ENCODE measurements at regions not wholly inside any gene's neighbourhood (a gene's known extent, or its start where the extent isn't known, plus 50 kb on each side); places are given as distances from the start of the nearest gene placed in this dataset.

DNA sequence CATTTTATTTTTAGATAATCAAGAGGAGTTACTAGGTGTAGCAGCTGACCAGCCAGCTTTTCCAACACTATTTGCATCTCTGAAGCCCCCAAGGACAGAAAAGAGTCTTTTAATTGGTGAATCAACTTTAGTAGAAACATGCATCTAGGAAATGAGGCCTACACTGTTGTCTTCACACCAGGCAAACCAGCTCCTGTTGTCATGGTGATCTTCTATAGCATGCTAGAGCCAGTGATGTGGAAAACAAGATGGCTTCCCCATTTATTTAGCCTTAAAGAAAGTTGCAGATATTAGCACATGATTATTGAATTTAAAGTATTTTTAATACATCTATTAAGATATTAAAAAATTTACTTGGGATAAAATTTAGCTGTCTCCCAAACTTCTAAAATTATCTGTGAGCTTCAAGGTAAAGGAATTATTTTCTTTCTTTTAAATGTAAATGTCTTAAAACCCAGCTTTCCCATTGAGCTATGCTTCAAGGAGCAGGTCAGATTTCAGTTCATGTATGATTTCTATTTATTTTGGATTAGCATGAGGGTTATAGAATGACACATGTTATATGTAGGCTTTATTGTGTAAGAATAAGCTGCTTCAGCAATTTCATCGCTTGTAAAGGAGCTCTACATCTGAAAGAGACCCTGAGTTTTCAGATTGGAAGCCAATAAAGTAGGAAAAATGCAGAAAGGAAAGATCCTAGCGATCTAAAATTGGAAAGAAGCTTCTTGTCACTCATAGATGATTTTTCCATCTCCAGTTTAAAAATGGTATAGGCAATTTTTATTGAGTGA lies 564.9 kb upstream of the CITED2 start:
- H3K4me3 ChIP-seq, result no peak overlapping the region
- DNase-seq (ENCODE audit: low spot score), result no peak
- H3K27ac ChIP-seq, result no peak overlapping the region
- intact Hi-C loops (cut with DNase I), result no loop called here
- H3K9me3 ChIP-seq, result no peaks in the 10 kb centered on the region
- H3K27me3 ChIP-seq (replicated peaks; ENCODE audit: insufficient read depth), result no peaks in the 10 kb centered on the region
- no peaks in the 10 kb centered on the region for H3K36me3 ChIP-seq
- H3K4me1 ChIP-seq (replicated peaks), result no peaks in the 10 kb centered on the region
- 80% methylated on average over 2 of the region's 2 CpGs for WGBS
- TF ChIP-seq CTCF (IDR thresholded peaks at IDR 0.05) (no peak), POLR2A (IDR thresholded peaks at IDR 0.05) (no peak), POLR2AphosphoS5 (IDR thresholded peaks at IDR 0.05) (no peak)

DNA sequence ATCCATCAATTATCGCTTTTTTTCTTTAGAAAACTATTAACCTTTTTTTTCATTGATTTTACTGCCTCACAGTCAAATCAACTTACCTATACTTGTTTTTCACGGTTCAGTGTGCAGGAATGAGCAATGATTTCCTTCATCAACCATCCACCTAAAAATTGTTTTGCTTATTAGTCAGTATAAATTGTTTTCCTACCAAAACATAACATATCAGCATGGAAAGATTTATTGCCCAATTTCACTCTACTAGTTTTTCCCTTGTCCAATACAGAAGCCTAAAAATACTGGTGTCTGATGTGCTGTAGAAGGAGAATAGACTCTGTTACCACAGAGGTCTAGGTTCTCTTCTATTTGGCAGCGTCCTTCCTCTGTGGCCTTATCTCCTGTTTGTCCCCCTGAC lies 558.2 kb upstream of the CITED2 start:
- Histone ChIP-seq H3K4me3 (no peak overlapping the region), H3K27ac (no peak overlapping the region), H3K4me1 (replicated peaks) (no peaks in the 10 kb centered on the region), H3K9me3 (no peaks in the 10 kb centered on the region), H3K27me3 (replicated peaks; ENCODE audit: insufficient read depth) (no peaks in the 10 kb centered on the region), H3K36me3 (no peaks in the 10 kb centered on the region)
- no peak for TF ChIP-seq POLR2AphosphoS5 (IDR thresholded peaks at IDR 0.05)
- no peak for TF ChIP-seq POLR2A (IDR thresholded peaks at IDR 0.05)
- TF ChIP-seq CTCF (IDR thresholded peaks at IDR 0.05), result no peak
- intact Hi-C loops (cut with DNase I), result no loop called here
- DNase-seq (ENCODE audit: low spot score), result no peak
- 87% methylated on average over 3 of the region's 3 CpGs for whole genome bisulfite sequencing

DNA sequence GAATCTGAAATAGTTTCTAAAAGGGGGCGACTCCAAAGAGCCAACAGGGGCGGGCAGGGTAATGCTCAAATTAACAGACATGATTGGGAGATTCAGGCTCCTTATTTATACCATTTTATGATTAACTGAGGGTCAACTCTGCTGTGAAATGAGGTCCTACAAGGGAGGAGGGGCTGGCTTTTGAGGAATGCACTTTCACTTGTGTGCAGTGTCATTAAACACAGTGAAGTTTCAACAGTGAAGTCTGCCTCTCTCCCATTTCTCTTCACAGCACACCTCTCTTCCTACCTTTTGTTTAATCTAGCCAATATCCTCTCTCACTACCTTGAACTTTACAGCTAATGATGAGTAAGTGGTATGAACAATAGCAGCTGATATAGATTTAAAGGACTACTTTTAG lies 557.3 kb upstream of the CITED2 start:
- intact Hi-C loops (cut with DNase I), result no loop called here
- H3K36me3 ChIP-seq, result no peaks in the 10 kb centered on the region
- no peak for DNase-seq (ENCODE audit: low spot score)
- H3K4me1 ChIP-seq (replicated peaks), result no peaks in the 10 kb centered on the region
- H3K27ac ChIP-seq, result no peak overlapping the region
- 89% methylated on average over 2 of the region's 2 CpGs for WGBS
- TF ChIP-seq CTCF (IDR thresholded peaks at IDR 0.05), result no peak
- no peak for TF ChIP-seq POLR2A (IDR thresholded peaks at IDR 0.05)
- no peak for TF ChIP-seq POLR2AphosphoS5 (IDR thresholded peaks at IDR 0.05)
- no peaks in the 10 kb centered on the region for H3K27me3 ChIP-seq (replicated peaks; ENCODE audit: insufficient read depth)
- H3K9me3 ChIP-seq, result no peaks in the 10 kb centered on the region
- no peak overlapping the region for H3K4me3 ChIP-seq

DNA sequence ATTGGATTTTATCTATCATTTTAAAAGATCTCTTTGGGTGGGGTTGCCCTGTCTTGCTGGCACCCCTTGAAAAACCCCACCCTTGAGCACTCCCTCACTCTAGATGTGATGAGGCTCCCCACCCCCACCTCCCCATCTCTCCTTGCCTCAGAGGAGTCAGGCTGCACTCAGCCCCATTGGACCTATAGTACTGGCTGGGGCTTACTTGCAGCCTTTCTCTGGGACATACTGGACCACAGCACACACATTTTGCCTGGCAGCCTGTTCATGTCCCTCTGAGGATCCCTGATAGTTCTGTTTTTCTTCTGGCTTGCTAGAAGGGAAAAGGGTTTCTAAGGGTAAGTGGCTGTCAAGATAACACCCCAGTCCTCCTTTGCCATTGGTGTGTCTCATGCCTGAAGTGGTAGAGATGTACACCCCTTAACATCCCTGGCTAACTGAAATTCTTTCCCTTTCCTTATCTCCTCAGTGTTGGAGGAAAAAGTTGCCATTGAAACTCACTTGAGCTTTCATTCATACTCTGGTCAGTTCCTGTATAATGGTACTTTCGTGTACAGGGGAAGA lies 553.4 kb upstream of the CITED2 start:
- intact Hi-C loops (cut with DNase I), result no loop called here
- DNase-seq (ENCODE audit: low spot score), result no peak
- no peak overlapping the region for H3K4me3 ChIP-seq
- no peak overlapping the region for H3K27ac ChIP-seq
- no peak for TF ChIP-seq POLR2AphosphoS5 (IDR thresholded peaks at IDR 0.05)
- no peak for TF ChIP-seq CTCF (IDR thresholded peaks at IDR 0.05)
- no peak for TF ChIP-seq POLR2A (IDR thresholded peaks at IDR 0.05)
- H3K36me3 ChIP-seq, result no peaks in the 10 kb centered on the region
- no peaks in the 10 kb centered on the region for H3K27me3 ChIP-seq (replicated peaks; ENCODE audit: insufficient read depth)
- no peaks in the 10 kb centered on the region for H3K9me3 ChIP-seq
- no peaks in the 10 kb centered on the region for H3K4me1 ChIP-seq (replicated peaks)
- 90% methylated on average over 1 of the region's 1 CpG for WGBS

- DNase-seq (ENCODE audit: low spot score), result no peak
Measured at GRCh38 chr6:139927236-139927635, 552.8 kb upstream of the CITED2 start.

More at GRCh38 chr6:139927236-139927635, 552.8 kb upstream of the CITED2 start:
- WGBS, result 97% methylated on average over 2 of the region's 2 CpGs
- intact Hi-C loops (cut with DNase I), result no loop called here
- Histone ChIP-seq H3K36me3 (no peaks in the 10 kb centered on the region), H3K27me3 (replicated peaks; ENCODE audit: insufficient read depth) (no peaks in the 10 kb centered on the region), H3K9me3 (no peaks in the 10 kb centered on the region), H3K4me1 (replicated peaks) (no peaks in the 10 kb centered on the region), H3K4me3 (no peak overlapping the region), H3K27ac (no peak overlapping the region)
- TF ChIP-seq POLR2AphosphoS5 (IDR thresholded peaks at IDR 0.05) (no peak), POLR2A (IDR thresholded peaks at IDR 0.05) (no peak), CTCF (IDR thresholded peaks at IDR 0.05) (no peak)
